Medulla oblongata (tissue), 1 donor: ENCODE measurements at regions not wholly inside any gene's neighbourhood (a gene's known extent, or its start where the extent isn't known, plus 50 kb on each side); places are given as distances from the start of the nearest gene placed in this dataset.

Experiments
- DNase-seq: peaks from one replicate; pipeline ENCODE4 v3.0.0-alpha.2; 2015; ENCODE audit errors: extremely low spot score

- no peak for DNase-seq
Observed at GRCh38 chr2:239537633-239538356, 137.0 kb upstream of the HDAC4 start.

- DNase-seq, result no peak
Observed at GRCh38 chr2:239536186-239536585, 135.4 kb upstream of the HDAC4 start.

- no peak for DNase-seq
Observed at GRCh38 chr2:239535413-239536144, 134.8 kb upstream of the HDAC4 start.

GRCh38 chr2:239534581-239535412 lies 134.0 kb upstream of the HDAC4 start:
- DNase-seq, result no peak

GRCh38 chr2:239533569-239534316 lies 132.9 kb upstream of the HDAC4 start:
- peak; percentile 21 for DNase-seq

- no peak for DNase-seq
Observed at GRCh38 chr2:239532859-239533258, 132.0 kb upstream of the HDAC4 start.

GRCh38 chr2:239532250-239532649 lies 131.4 kb upstream of the HDAC4 start:
- DNase-seq, result no peak

GRCh38 chr2:239531456-239532241 lies 130.8 kb upstream of the HDAC4 start:
- DNase-seq, result no peak

- DNase-seq, result no peak
Observed at GRCh38 chr2:239530749-239531316, 130.0 kb upstream of the HDAC4 start.

GRCh38 chr2:239529313-239530015 lies 128.6 kb upstream of the HDAC4 start:
- DNase-seq, result no peak

- no peak for DNase-seq
Observed at GRCh38 chr2:239528883-239529282, 128.1 kb upstream of the HDAC4 start.

- DNase-seq, result no peak
Observed at GRCh38 chr2:239528146-239528545, 127.3 kb upstream of the HDAC4 start.

- no peak for DNase-seq
Observed at GRCh38 chr2:239526666-239527415, 126.0 kb upstream of the HDAC4 start.

- no peak for DNase-seq
Observed at GRCh38 chr2:239526038-239526437, 125.2 kb upstream of the HDAC4 start.

- no peak for DNase-seq
Observed at GRCh38 chr2:239523954-239524330, 123.1 kb upstream of the HDAC4 start.

GRCh38 chr2:239523147-239523953 lies 122.5 kb upstream of the HDAC4 start:
- no peak for DNase-seq

- no peak for DNase-seq
Observed at GRCh38 chr2:239522740-239523119, 121.9 kb upstream of the HDAC4 start.

- DNase-seq, result no peak
Observed at GRCh38 chr2:239522002-239522739, 121.4 kb upstream of the HDAC4 start.
